SKM-1 (cell line): ENCODE measurements at regions not wholly inside any gene's neighbourhood (a gene's known extent, or its start where the extent isn't known, plus 50 kb on each side); places are given as distances from the start of the nearest gene placed in this dataset.
"Not testable (repeated sequence)": the region's sequence is repeated elsewhere in the genome, so short reads cannot be mapped to it uniquely, and the experiment has no call there.

Source experiments
- DNase-seq: peaks from one replicate; lab custom pipeline; 2025; ENCODE audit not compliant: unreplicated experiment; lab: John Stamatoyannopoulos, UW

DNA sequence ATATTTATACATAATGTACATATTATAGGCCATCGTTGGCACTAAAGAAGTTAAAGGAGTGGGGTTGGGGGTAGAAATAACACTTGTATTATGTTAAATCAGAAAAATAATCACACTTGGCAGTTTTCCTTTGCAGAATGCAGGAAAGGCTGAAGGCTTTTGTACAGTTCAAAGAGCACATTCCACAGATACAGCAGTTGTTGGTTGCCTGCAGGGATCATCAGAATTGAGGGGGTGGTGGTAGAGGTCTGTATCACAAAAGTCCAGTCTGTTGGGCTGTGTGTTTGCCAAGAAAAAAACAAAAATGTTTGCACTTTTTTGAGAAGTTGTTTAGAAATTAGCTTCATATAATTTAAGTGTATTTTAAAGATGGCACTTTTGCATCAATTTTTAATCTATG, 231.8 kb upstream of the FOXP2 start:
- no peak for DNase-seq

GRCh38 chr7:114181280-114181679, 233.3 kb upstream of the FOXP2 start:
- no peak for DNase-seq

GRCh38 chr7:114180556-114181266, 233.9 kb upstream of the FOXP2 start:
- DNase-seq, result no peak

- DNase-seq, result no peak
These were observed 239.5 kb upstream of the FOXP2 start for GRCh38 chr7:114175125-114175524.

GRCh38 chr7:114173170-114173890, 241.3 kb upstream of the FOXP2 start:
- no peak for DNase-seq

DNA sequence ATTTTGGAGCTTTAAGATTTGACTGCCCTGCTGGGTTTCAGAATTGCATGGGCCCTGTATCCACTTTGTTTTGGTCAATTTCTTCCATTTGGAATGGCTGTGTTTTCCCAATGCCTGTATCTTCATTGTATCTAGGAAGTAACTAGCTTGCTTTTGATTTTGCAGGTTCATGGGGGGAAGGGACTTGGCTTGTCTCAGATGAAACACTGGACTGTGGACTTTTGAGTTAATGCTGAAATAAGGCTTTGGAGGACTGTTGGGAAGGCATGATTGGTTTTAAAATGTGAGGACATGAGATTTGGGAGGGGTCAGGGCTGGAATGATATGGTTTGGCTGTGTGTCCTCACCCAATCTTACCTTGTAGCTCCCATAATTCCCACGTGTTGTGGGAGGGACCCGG, 245.2 kb upstream of the FOXP2 start:
- not testable (repeated sequence) for DNase-seq

- DNase-seq, result no peak
These were observed 242.1 kb upstream of the PPP1R3A start for GRCh38 chr7:114160925-114161324.

- DNase-seq, result no peak
These were observed 240.0 kb upstream of the PPP1R3A start for GRCh38 chr7:114158854-114159253.

DNA sequence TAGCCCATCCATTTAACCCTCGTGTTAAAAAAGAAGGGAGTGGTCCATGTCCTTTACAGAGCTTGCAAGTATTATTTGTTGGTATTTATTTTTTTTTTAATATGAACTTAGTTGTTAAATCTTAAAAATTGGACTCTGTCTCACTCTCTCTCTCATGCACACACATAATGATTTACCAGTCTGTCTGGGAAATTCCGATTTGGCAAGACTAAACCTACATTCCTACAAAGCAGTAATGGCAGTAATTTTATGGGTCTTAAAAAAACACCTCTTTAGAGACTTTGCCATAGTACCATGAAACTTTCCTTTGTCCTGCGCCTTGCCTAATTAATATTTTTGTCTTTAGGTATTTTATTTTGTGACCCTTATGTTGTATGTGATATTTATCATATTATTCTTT, 239.5 kb upstream of the PPP1R3A start:
- no peak for DNase-seq

- no peak for DNase-seq
These were observed 237.4 kb upstream of the PPP1R3A start for GRCh38 chr7:114156178-114156577.

- DNase-seq, result no peak
These were observed 236.6 kb upstream of the PPP1R3A start for GRCh38 chr7:114155116-114156110.

DNA sequence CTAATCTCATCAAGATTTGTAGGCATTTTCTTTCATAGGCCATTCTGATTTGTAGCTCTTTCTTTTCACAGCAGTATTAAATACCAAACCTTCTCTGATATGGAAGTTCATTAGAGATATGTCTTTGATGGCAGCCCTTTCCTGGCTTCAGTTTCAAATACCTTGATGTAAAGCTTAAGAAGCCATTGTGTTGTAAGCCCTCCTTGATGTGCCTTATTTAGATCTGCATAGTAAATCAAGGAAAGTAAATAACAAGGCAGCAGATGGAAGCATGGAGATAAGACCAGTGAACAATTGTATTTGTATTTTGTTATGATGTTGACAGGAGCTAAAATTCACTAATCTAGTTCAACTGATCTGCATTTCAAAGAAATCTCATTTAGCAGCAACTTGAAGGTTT, 234.9 kb upstream of the PPP1R3A start:
- no peak for DNase-seq

- DNase-seq, result no peak
These were observed 233.6 kb upstream of the PPP1R3A start for GRCh38 chr7:114152314-114152938.

- no peak for DNase-seq
These were observed 233.0 kb upstream of the PPP1R3A start for GRCh38 chr7:114151777-114152176.

DNA sequence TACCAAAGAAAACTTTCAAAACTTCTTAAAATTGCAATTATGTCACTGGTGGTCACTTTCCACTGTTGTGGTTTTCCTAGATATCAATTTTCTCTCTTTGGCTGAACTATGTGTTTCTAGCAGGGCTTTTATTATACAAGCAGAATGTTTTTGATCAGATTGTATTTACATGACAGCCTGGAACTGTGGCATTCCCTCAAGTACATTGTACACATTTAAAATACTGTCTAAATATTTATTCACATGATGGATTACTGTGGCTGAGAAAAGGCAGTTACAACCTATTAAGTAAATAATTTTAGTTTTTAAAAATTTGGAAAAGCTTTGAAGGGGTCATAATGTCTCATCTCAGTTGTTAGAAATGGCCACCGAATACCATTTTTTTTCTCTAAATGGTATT, 231.9 kb upstream of the PPP1R3A start:
- no peak for DNase-seq

DNA sequence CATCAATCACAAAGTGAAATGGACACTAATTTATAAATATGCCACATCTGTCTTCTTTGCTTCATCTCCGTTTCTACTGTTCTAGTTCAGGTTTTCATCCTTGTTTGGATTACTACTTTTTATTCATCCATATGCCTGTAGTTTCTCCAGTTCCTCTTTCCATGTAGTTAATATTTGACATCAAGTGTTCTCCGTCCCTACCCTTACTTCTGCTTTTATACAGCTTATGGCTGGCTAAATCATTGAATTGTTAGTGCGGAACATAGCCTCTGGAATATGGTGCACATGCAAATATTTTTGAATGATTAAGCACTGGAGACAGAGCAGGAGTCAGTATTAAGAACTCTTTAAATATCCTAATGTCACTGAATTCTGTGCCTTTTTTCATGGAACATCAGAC, 230.0 kb upstream of the PPP1R3A start:
- peak; percentile 2 for DNase-seq

DNA sequence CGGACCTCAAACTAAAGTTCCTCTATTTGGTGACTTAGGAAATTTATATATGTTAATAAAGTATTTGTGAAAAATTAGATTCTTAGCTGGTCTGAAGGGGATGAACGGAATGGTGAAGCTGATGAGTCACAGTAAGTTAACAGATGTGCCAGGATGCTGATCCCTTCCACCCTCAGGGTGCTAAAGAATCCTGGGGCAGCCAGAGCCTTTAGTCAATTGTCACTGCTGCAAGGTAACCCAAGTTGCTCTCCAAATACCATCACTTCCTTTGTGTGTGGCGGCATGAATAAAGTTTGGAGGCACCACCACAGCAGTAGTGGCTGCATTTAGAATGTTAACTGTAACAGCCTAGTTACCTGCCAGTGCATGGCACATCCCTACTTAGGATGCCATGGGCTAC, 222.6 kb upstream of the PPP1R3A start:
- DNase-seq, result no peak

DNA sequence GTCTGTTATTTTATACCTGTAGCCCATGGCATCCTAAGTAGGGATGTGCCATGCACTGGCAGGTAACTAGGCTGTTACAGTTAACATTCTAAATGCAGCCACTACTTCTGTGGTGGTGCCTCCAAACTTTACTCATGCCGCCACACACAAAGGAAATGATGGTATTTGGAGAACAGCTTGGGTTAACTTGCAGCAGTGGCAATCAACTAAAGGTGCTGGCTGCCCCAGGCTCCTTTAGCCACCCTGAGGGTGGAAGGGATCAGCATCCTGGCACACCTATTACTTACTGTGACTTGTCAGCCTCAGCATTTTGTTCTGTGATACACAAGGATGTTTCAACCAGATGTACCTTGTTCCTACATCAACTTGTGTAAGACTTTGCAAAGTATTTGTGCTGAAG, 221.8 kb upstream of the PPP1R3A start:
- DNase-seq, result no peak

- DNase-seq, result not testable (repeated sequence)
These were observed 220.9 kb upstream of the PPP1R3A start for GRCh38 chr7:114139690-114140089.

DNA sequence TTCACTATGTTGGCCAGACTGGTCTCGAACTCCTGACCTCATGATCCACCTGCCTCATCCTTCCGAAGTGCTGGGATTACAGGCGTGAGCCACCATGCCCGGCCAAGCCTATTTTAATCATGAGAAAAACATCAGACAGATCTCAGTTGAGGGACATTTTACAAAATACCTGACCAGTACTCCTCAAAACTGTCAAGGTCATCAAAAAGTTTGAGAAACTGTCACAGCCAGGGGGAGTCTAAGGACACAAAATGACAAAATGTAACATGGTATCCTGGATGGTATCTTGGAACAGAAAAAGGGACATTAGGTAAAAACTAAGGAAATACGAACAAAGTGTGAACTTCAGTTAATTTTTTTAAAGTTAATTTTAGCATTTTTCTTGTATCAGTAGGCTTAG, 219.8 kb upstream of the PPP1R3A start:
- no peak for DNase-seq

GRCh38 chr7:114133717-114134116, 214.9 kb upstream of the PPP1R3A start:
- DNase-seq, result no peak
